ENCODE measurements at regions not wholly inside any gene's neighbourhood (a gene's known extent, or its start where the extent isn't known, plus 50 kb on each side); places are given as distances from the start of the nearest gene placed in this dataset.
"Not testable (repeated sequence)": the region's sequence is repeated elsewhere in the genome, so short reads cannot be mapped to it uniquely, and the experiment has no call there.

DNA sequence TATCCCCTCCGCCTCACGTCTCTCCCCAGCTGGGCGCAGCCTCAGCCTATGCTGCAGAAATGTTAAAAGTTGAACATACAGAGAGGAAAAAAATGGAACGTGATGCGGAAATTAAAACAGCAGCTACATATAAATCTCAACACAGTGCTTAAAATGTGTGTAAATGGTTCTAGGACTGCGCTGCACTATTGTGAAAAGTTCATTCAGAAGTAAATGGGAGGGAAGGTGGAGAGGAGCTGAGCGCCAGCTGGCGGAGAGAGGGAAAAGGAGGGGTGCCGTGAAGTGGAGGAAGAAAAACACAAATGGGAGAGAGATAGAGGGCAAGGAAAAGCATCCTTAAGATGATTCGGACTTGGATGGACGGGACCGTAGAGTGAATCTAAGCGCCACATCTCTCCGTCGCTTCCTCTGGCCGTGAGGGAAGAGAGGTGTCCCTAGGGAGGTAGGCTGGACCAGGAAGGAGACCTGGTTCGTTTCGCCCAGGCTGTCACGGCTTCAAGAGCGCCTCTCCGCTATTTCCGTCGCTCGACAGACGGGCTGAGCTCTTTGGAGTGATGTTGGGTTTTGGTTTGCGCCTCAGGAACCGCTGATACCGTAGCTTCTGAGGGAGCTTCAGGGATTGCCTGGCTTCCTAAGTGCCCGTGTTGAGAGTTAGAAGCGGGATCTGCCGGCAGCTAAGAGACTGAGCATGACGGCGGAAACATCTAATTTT is 113.7 kb downstream of the TRIM27 start:
- no peak for FAIRE-seq

DNA sequence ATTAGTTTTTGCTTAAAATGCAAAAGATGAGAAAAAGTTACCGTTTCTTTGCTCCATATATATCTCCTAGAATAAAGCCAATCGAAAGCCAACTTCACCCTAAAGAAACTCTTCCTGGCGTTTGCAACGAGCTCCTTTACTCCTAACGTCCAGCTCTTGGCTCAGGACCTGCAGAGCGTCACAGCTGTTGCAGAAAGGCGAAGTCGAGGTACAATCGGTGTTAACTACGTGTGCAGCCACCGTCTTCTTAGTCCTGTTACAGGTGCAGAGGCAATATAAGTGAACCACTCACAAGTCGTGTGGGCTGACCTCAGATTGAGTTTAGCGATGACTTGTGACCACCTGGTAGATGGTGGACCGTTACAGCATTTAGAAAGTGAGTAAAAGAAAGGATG is 113.1 kb downstream of the TRIM27 start:
- FAIRE-seq, result no peak

DNA sequence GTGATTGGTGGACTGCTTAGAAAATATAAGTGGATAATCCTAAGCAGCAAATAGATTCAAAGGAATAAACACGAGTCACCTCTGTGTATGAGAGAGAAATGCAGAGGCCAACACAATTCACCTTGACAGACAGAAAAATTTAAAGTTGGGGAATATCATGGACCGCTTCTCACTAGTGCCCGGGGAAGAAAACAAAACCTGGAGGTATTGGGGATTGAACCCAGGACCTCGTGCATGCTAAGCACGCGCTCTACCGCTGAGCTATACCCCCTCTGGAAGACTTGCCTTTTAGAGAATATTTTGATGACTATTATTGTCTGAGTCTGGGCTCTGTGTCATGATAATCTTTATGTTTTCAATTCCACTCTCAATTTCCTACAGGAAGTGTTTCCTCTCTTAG is 111.9 kb downstream of the TRIM27 start:
- no peak for FAIRE-seq

DNA sequence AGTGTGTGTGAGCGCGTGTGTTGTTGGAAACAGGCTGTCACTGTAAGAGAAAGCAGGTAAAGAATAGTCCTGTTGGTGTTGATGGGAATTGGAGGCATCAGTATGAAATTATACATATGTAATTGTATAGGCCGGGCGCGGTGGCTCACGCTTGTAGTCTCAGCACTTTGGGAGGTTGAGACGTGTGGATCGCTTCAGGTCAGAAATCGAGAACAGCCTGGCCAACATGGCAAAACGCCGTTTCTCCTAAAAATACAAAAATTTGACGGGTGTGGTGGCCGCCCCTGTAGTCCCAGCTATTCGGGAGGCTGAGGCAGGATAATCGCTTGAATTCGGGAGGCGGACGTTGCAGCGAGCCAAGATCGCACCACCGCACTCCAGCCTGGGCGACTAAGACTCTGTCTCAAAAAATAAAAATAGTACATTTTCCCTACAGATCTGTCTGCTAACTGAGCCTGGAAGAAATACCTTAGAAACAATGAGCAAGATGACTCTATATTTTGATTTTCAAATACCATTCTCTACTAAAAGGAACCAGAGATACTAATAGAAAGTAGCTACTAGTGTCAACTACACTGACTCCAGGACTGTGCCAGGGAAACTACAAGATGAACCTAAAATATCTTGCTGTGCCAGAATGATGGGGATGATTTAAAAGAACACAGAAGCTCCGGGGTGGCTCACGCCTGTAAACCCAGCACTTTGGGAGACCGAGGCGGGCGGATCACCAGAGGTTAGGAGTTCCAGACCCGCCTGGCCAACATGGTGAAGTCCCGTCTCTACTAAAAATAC is 110.8 kb downstream of the TRIM27 start:
- no peak for FAIRE-seq

DNA sequence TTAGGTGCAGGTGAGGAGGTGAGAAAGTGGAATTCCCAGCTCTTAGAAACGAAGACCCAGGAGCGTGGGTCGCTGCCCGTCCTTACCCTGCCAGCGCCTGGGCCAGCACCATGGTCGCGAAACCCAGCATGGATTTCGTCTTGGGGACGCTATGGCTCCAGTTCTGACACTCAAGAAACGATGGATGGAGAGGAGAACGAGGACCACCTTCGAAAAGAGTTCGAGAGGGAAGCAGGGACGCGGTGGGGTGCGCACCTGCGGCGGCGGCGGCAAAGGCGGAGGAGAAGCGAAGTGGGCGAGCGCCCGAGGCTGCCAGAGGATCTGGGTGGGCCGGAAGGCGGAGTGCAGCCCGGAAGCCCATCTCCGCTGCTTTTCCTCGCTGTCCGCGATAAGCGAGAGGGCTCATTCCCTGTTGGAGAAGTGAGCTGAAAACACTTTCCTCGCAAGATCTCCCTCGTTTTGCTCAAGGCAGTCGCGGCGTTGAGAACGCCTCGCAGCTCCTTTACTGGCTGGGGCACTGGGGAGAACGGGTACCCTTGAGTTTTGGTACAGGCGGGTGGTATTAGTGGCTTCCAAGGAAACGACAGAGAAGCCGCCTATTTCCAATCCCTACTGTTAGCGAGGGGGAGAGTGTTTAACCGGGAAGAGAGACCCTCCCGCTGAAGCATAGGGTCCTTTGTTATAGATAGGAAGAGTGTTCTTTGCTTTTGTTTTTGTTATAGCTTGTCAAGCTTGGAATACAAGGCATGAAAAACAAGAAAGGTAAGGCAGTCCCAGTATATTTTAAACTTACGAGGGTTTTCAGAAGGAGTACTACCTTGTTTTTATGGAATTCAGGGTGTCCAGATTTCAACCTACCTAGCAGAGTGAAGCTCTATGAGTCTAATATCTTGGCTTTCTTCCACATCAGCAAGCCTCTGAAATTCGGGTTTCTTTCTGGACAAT is 109.5 kb downstream of the TRIM27 start:
- no peak for FAIRE-seq

DNA sequence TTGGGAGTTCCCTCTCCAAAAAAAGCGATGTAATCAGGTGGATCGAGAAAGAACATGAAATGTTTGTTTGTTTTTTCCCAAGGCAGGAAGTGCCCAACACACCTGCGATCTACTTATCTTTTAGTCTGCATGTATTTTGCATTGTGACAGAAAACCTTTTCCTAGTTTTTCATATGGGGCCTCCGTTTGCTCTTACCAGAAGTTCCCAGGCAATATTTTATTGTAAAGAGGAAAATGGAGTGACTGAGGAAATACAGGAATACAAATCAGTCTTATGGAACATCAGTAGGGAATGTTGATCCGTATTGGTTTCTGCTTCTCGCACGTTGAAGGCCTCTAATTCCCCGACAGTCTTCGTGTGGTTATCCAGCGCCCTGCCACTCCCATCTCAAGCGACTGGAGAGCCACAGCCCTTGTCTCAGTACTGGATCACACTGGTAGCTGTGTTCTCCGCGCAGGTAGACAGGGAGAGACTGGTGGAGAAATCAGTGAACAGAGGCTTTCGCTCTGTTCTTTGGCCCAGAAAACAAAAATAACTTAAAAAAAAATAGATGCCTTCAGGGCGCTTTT is 107.4 kb downstream of the TRIM27 start:
- no peak for FAIRE-seq

DNA sequence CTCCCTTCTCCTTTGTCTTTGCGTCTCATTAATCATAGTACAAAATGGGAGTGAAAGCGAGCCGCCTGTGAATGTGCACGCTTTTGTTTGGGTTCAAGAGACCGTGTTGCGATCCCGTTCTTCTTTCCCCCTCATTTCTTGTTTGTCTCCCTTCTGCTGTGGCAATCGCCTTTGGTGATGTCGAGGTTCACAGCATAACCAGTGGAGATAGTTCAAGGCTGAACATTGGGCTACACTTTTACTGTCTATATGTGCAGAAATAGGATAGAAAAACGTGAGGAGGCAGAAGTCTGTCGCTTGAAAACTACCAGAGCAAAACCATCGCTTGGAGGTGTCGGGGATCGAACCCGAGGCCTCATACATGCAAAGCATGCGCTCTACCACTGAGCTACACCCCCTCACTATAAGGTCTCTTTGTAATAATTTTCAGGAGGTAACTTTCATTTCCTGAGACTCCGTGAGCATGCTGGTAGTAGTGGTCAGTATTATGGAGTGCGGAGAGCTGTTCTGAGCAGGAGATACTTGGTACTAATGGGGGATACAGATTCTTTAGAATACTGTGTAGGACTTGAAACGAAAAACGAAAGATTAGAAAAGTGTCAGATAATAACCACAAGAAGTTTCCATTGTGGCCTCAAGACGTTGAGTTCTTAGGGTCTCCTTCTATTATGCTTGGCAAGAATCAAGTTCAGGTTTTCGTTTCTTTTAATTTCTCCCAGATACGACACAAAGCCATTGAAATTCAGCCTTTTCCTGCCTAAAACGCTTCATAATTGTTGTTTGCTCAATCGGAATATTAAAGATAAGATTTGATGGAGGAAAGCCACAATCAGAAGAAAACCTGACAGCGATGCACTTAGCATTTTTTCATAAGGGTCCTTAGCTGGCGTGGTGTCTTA is 106.6 kb downstream of the TRIM27 start:
- no peak for FAIRE-seq

DNA sequence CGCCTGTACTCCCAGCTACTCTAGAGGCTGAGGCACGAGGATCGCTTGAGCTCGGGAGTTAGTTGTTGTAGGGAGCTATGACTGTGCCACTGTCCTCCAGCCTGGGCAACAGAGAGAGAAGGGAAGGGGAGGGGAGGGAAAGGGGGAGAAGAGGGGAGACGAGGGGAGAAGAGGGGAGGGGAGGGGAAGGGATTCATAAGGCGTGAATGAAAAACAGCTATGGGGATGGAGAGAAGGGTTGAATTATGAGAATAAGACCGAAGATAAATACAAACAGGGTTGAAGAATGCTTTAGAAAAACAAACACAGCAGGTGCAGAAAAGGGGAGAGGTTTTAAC is 106.0 kb downstream of the TRIM27 start:
- no peak for FAIRE-seq

DNA sequence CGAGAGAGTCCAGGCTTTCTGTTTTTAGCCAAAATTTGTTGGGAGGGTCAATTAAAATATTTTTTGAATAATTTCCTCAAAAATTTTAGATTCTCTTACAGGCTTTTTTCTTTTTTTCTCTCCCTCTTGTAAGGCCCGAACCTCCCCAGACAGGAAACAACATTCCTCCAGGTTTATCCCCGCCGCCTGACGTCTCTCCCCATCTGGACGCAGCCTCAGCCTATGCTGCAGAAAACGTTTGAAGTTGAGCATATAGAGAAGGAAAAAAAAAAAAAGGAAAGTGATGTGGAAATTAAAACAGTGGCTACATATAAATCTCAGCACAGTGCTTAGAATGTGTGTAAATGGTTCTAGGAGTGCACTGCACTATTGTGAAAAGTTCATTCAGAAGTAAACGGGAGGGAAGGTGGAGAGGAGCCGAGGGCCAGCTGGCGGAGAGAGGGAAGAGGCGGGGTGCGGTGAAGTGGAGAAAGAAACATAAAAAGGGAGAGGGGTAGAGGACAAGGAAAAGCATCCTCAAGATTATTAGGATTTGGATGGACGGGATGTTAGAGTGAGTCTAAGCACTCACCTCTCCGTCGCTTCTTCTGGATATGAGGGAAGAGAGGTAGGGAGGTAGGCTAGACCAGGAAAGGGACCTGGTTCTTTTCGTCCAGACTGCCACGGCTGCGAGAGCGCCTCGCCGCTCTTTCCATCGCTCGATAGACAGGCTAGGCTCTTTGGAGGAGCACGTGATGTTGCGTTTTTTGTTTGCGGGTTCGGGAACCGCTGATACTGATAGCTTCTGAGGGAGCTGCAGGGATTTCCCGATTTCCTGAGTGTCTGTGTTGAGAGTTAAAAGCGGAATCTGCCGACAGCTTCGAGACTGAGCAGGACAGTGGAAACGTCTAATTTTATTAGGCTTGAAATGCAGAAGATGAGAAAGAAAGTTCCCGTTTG is 98.7 kb downstream of the TRIM27 start:
- no peak for FAIRE-seq

DNA sequence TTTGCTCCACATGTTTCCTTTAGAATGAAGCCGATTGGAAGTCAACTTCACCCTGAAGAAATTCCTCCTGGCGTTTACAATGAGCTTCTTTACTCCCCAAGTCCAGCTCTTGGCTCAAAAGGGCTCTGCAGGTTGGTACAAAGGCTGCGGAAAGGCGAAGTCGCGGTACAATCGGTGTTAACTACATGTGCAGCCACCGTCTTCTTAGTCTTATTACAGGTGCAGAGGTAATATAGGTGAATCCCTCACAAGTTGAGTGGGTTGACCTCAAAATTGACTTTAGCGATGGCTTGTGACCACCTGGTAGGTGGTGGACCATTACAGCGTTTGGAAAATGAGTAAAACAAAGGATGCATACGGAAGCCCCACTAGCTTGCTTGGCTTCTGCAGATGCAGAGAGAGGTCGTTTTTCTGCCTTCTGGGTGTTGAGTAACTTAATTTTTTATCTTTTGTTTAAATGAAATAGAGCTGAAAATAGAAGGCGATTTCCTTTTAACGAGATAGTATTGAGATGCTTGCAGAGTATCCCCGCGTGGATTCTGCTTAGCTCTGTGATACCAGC is 98.0 kb downstream of the TRIM27 start:
- FAIRE-seq, result no peak

DNA sequence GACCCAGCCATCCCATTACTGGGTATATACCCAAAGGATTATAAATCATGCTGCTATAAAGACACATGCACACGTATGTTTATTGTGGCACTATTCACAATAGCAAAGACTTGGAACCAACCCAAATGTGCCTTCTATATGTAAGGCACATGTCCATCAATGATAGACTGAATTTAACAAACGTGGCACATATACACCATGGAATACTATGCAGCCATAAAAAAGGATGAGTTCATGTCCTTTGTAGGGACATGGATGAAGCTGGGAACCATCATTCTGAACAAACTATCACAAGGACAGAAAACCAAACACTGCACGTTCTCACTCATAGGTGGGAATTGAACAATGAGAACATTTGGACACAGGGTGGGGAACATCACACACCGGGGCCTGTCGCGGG is 92.1 kb downstream of the TRIM27 start:
- FAIRE-seq, result not testable (repeated sequence)

DNA sequence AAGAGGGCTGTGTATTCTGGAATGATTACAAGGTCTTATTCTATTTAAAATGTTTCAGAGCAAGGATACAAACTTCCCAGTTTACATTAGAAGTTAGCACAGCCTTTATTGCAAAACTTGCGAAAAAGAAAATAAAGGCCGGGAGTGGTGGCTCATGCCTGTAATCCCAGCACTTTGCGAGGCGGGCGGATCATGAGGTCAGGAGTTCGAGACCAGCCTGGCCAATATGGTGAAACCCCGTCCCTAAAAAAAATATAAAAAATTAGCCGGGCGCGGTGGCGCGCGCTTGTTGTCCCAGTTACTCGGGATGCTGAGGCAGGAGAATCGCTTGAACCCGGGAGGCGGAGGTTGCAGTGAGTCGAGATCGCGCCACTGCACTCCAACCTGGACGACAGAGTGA is 87.1 kb downstream of the TRIM27 start:
- FAIRE-seq, result not testable (repeated sequence)

DNA sequence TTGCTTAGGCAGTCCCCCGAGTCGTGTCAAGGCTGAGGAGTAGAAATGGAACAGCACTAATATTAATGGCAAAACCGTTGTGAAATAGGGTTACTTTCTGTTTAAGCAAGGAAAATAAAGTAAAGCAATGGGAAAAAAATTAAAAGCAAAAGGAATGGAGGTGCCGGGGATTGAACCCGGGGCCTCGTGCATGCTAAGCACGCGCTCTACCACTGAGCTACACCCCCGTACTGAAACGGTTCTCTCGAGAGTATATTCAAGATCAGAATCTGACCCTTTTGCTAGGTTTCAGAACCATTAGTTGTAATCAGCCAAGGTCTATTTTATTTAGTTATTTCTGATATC is 85.5 kb downstream of the TRIM27 start:
- FAIRE-seq, result no peak

DNA sequence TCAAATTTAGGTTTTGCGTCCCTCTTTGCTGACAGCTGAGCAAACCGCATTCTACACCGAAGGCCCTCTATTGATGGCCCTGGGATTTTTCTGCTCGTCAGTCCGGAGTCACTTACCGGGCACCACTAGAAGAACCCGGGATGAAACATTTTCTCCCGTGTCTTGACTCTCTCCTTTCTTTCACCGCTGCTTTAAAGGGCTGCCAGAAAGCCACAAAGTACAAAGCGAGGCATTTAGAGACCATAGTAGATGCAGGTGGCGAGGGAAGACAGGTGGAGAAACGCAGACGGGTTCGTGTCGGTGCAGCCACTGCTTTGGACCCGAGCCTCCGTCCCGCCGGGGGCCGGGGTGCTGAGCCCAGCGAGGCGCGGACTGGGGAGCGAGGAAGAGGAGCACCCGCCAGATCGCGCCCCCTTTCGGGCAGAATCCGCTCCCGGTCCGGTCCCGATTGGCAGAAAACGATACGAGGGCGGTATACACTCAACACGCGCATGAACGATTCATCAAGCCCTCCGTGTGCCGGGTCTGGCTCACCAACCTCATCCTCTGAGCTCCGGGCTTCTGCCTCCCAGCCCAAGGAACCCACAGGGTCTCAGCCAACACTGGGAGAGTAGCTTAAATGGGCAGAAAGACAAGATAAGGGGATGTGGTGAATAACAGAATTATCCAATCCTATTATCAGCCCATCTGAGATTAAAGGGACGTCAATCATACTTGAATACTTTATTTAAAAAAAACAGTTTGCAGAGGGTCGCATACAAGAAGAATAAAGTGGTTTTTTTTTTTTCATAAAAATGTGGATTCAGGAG is 84.9 kb downstream of the TRIM27 start:
- no peak for FAIRE-seq

DNA sequence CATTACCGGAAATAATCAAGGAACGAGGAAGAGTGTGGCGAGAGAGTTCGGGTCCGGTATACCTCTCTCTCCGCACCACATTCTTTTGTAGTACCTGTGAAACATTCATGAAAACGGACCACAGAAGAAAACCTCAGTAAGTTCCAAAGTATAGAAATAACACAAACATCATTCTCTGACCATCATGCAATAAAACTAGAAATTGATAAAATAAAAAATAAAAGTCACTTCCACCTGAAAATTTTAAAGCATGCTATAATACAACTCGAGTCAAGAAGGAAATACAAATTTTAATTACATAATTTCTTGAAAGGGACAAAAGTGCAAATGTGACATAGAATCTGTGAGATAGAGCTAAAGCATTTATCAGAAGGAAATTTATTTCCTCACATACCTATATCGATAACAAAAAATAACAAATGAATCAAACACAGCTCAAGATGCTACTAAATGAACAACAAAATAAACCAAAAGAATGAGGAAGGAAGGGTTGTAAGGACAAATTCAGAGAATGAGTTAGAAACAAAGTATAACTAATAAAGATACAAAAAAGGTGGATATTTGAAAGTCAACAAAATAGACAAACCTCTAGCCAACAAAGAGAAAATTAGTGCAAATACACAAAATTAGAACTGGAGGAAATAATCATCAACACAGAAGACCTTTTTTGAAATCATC is 84.2 kb downstream of the TRIM27 start:
- no peak for FAIRE-seq

DNA sequence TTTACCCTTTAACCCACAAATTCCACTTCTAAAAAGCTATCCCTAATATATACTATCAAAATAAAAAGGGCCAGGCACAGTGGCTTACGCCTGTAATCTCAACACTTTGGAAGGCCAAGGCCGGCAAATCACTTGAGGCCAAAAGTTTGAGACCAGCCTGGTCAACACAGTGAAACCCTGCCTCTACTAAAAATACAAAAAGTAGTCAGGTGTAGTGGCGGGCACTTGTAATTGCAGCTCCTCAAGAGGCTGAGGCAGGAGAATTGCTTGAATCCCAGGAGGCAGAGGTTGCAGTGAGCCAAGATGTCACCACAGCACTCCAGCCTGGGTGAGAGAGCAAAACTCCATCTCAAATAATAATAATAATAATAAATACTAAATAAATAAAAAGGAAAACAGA is 82.5 kb downstream of the TRIM27 start:
- no peak for FAIRE-seq

DNA sequence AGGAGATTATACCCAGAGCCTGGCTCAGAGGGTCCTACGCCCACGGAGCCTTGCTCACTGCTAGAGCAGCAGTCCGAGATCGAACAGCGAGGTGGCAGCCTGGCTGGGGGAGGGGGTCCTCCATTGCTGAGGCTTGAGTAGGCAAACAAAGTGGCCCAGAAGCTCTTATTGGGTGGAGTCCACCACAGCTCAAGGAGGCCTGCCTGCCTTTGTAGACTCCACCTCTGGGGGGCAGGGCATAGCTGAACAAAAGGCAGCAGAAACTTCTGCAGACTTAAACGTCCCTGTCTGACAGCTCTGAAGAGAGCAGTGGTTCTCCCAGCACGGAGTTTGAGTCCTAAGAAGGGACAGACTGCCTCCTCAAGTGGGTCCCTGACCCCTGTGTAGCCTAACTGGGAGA is 75.0 kb downstream of the TRIM27 start:
- FAIRE-seq, result not testable (repeated sequence)

All from colon (tissue), 2 donors.